ENCODE measurements at regions not wholly inside any gene's neighbourhood (a gene's known extent, or its start where the extent isn't known, plus 50 kb on each side); places are given as distances from the start of the nearest gene placed in this dataset.

DNA sequence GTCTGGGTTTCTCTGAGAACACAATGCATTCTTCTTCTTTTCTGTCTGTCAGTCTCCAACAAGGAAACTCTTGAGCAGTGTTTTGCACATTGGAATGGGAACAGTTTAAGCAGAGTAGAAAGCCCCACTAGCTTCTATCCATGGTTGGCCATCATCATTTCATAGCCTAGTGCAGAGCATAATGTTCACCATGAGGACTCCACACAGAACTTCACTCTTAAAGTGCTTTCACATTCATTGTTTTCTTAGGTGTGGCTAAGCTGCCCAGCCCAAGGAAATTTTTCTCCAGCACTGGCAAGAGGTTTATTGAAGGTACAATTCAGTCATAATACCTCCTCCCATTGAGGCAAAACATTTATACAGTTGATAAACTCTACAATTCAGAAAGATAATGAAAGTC, 503.0 kb upstream of the CD180 start:
- intact Hi-C loops (cut with micrococcal nuclease), result no loop called here
- TF ChIP-seq EZH2 (IDR thresholded peaks at IDR 0.05; ENCODE audit: borderline replicate concordance, low read depth, low read length, severe bottlenecking), result no peak
- TF ChIP-seq, protein P1, sequence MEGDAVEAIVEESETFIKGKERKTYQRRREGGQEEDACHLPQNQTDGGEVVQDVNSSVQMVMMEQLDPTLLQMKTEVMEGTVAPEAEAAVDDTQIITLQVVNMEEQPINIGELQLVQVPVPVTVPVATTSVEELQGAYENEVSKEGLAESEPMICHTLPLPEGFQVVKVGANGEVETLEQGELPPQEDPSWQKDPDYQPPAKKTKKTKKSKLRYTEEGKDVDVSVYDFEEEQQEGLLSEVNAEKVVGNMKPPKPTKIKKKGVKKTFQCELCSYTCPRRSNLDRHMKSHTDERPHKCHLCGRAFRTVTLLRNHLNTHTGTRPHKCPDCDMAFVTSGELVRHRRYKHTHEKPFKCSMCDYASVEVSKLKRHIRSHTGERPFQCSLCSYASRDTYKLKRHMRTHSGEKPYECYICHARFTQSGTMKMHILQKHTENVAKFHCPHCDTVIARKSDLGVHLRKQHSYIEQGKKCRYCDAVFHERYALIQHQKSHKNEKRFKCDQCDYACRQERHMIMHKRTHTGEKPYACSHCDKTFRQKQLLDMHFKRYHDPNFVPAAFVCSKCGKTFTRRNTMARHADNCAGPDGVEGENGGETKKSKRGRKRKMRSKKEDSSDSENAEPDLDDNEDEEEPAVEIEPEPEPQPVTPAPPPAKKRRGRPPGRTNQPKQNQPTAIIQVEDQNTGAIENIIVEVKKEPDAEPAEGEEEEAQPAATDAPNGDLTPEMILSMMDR (IDR thresholded peaks at IDR 0.05; ENCODE audit: extremely low read depth in 1 of 2, insufficient read depth in 1 of 2, low read depth in 1 of 2, low read length in 2 of 2), result no peak
- TF ChIP-seq POLR2A (IDR thresholded peaks at IDR 0.05; ENCODE audit: low read depth, low read length), result no peak
- no peak for TF ChIP-seq MYC (IDR thresholded peaks at IDR 0.05; ENCODE audit: low read depth, low read length)
- TF ChIP-seq MAX (IDR thresholded peaks at IDR 0.05; ENCODE audit: insufficient read depth, insufficient read length), result no peak
- TF ChIP-seq JUN (IDR thresholded peaks at IDR 0.05; ENCODE audit: borderline replicate concordance, insufficient read depth, insufficient read length, low read depth), result no peak
- no peak for TF ChIP-seq FOS (IDR thresholded peaks at IDR 0.05; ENCODE audit: borderline replicate concordance, insufficient read depth, low read length)
- TF ChIP-seq POLR2AphosphoS5 (IDR thresholded peaks at IDR 0.05; ENCODE audit: insufficient read depth, low read depth, low read length), result no peak
- no peak for TF ChIP-seq GATA2 (IDR thresholded peaks at IDR 0.05; ENCODE audit: insufficient read depth, insufficient read length, low read depth, low read length)
- no peaks in the 10 kb centered on the region for H3K9me3 ChIP-seq (replicated peaks; ENCODE audit: control insufficient read depth, insufficient read depth, low read length)
- no peak overlapping the region for H2AFZ ChIP-seq (ENCODE audit: low read depth, low read length)
- BruUV-seq (replicated peaks), result no TSS peak
- no peaks in the 10 kb centered on the region for H3K27me3 ChIP-seq (ENCODE audit: control insufficient read depth in 2 of 2, insufficient read depth in 2 of 2, low read length in 2 of 2)
- ChIA-PET CTCF (no interaction called here), POLR2A (no interaction called here)
- H4K20me1 ChIP-seq (replicated peaks; ENCODE audit: control insufficient read depth, extremely low read depth, insufficient read depth, low read length), result no peaks in the 10 kb centered on the region
- no peaks in the 10 kb centered on the region for H3K9me1 ChIP-seq (replicated peaks; ENCODE audit: control insufficient read depth, extremely low read depth, insufficient read depth, low read length)
- no peaks in the 10 kb centered on the region for H3K4me1 ChIP-seq (ENCODE audit: control insufficient read depth, extremely low read depth, insufficient read depth, low read length)
- H3K4me2 ChIP-seq (ENCODE audit: insufficient read depth, low read length), result no peak overlapping the region
- H3K27ac ChIP-seq (ENCODE audit: insufficient read depth, low read depth, low read length), result no peak overlapping the region
- H3K36me3 ChIP-seq (ENCODE audit: control insufficient read depth in 2 of 2, extremely low read depth in 1 of 2, insufficient read depth in 2 of 2, low read length in 2 of 2), result no peaks in the 10 kb centered on the region
- H3K79me2 ChIP-seq (ENCODE audit: control insufficient read depth, insufficient read depth, low read length), result no peaks in the 10 kb centered on the region
- no peak for FAIRE-seq
- no peak overlapping the region for H3K4me3 ChIP-seq (replicated peaks in 1 of 3; ENCODE audit: insufficient read depth in 1 of 3, low read depth in 1 of 3, low read length in 3 of 3)
- dilution Hi-C loops (cut with MboI; ENCODE audit: extremely low pct_ligation_motif_present, low sequenced_read_pairs), result no loop called here
- no peak overlapping the region for H3K9ac ChIP-seq (replicated peaks; ENCODE audit: extremely low read depth, insufficient read depth, low read length)
- no peak for DNase-seq (ENCODE audit: low read depth, low spot score)

All from endothelial cell of umbilical vein (primary cell).